ENCODE measurements at regions not wholly inside any gene's neighbourhood (a gene's known extent, or its start where the extent isn't known, plus 50 kb on each side); places are given as distances from the start of the nearest gene placed in this dataset.

DNA sequence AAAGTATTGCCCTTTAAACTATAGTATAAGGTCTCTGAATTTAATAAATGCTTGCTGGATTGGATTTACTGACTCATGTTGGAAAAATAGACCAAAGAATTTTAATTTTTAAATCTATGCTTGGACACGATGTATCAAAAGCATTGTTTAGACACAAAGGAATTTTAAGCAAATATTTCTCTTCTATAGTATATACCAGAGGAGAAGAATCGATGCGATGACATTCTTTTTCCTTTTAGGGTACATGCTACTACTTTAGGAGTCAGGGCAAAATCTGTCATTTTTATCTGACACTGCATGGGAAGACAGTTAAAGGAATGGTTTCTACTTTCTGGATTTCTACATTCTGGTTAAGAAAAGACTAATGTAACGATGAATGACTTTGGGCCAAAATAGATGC, 339.9 kb downstream of the BMPER start:
- BruUV-seq (replicated peaks): no TSS peak
- CTCF ChIA-PET: interaction anchor here (0.7 kb wide), 1 partner anchor 186 kb away, joined by 3 read pairs; no protein-coding TSS in a partner anchor
- Mint-ChIP-seq H3K27ac (ENCODE audit: unreplicated experiment) (no peak overlapping the region), H3K9me3 (ENCODE audit: low read depth, unreplicated experiment) (peaks cover 3% of the 10 kb centered on the region), H3K27me3 (ENCODE audit: unreplicated experiment) (peaks cover 70% of the 10 kb centered on the region), H3K36me3 (ENCODE audit: insufficient read depth, unreplicated experiment) (no peaks in the 10 kb centered on the region), H3K4me1 (ENCODE audit: low read depth, unreplicated experiment) (no peaks in the 10 kb centered on the region), H3K4me3 (ENCODE audit: low read depth, unreplicated experiment) (no peak overlapping the region)
- DNase-seq: no peak
- intact Hi-C loops (cut with micrococcal nuclease; ENCODE audit: unreplicated experiment): no loop called here
- TF ChIP-seq, protein P1, sequence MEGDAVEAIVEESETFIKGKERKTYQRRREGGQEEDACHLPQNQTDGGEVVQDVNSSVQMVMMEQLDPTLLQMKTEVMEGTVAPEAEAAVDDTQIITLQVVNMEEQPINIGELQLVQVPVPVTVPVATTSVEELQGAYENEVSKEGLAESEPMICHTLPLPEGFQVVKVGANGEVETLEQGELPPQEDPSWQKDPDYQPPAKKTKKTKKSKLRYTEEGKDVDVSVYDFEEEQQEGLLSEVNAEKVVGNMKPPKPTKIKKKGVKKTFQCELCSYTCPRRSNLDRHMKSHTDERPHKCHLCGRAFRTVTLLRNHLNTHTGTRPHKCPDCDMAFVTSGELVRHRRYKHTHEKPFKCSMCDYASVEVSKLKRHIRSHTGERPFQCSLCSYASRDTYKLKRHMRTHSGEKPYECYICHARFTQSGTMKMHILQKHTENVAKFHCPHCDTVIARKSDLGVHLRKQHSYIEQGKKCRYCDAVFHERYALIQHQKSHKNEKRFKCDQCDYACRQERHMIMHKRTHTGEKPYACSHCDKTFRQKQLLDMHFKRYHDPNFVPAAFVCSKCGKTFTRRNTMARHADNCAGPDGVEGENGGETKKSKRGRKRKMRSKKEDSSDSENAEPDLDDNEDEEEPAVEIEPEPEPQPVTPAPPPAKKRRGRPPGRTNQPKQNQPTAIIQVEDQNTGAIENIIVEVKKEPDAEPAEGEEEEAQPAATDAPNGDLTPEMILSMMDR (IDR thresholded peaks at IDR 0.05; ENCODE audit: unreplicated experiment): no peak

DNA sequence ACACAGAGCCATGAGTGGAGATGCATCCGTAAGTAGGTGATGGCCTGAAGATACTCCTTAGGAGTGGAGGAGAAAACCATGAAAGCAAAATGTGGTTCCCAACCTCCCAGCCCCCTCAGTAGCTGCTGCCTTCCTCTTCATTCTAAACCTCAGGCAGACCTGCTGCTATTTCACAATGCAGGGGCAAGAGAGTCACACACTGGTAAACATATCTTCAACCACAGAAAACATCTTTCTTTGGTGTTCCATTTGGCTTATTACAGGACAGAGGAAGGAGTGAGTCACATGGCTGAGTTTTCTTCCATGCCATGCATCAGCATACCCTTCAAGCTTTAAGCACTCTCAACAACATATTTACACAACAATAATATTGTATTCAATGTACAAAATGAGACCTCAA, 342.1 kb downstream of the BMPER start:
- Mint-ChIP-seq H3K27me3 (ENCODE audit: unreplicated experiment) (peaks cover 55% of the 10 kb centered on the region), H3K9me3 (ENCODE audit: low read depth, unreplicated experiment) (peaks cover 3% of the 10 kb centered on the region), H3K36me3 (ENCODE audit: insufficient read depth, unreplicated experiment) (no peaks in the 10 kb centered on the region), H3K27ac (ENCODE audit: unreplicated experiment) (no peak overlapping the region), H3K4me1 (ENCODE audit: low read depth, unreplicated experiment) (no peaks in the 10 kb centered on the region), H3K4me3 (ENCODE audit: low read depth, unreplicated experiment) (no peak overlapping the region)
- intact Hi-C loops (cut with micrococcal nuclease; ENCODE audit: unreplicated experiment): no loop called here
- CTCF ChIA-PET: no interaction called here
- TF ChIP-seq, protein P1 (IDR thresholded peaks at IDR 0.05; ENCODE audit: unreplicated experiment): no peak
- DNase-seq: no peak
- BruUV-seq (replicated peaks): no TSS peak

DNA sequence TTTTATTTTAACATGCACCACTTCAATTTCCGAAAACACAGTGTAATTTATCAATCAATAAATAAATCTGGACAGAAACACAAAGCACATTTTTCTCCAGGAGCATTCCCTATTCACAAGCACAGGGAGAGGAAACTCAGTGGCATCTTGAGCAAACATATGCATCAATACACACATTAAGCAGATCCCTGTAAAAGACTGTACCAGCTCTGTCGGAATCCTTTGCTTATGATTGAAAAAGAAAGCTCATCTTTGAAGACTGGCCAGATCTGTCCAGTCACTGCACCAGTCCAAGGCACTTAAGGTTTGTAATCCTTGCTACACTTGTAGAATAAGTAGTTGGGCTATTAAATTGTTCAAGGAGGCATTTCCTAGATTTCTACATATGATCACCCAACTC, 343.9 kb downstream of the BMPER start:
- CTCF ChIA-PET: no interaction called here
- no peaks in the 10 kb centered on the region for H3K4me1 Mint-ChIP-seq (ENCODE audit: low read depth, unreplicated experiment)
- no peak for DNase-seq
- H3K27me3 Mint-ChIP-seq (ENCODE audit: unreplicated experiment): peaks cover 41% of the 10 kb centered on the region
- H3K36me3 Mint-ChIP-seq (ENCODE audit: insufficient read depth, unreplicated experiment): no peaks in the 10 kb centered on the region
- H3K4me3 Mint-ChIP-seq (ENCODE audit: low read depth, unreplicated experiment): no peak overlapping the region
- no TSS peak for BruUV-seq (replicated peaks)
- intact Hi-C loops (cut with micrococcal nuclease; ENCODE audit: unreplicated experiment): no loop called here
- TF ChIP-seq, protein P1 (IDR thresholded peaks at IDR 0.05; ENCODE audit: unreplicated experiment): no peak
- no peaks in the 10 kb centered on the region for H3K9me3 Mint-ChIP-seq (ENCODE audit: low read depth, unreplicated experiment)
- H3K27ac Mint-ChIP-seq (ENCODE audit: unreplicated experiment): no peak overlapping the region

- Mint-ChIP-seq H3K4me3 (ENCODE audit: low read depth, unreplicated experiment) (no peak overlapping the region), H3K4me1 (ENCODE audit: low read depth, unreplicated experiment) (no peaks in the 10 kb centered on the region), H3K9me3 (ENCODE audit: low read depth, unreplicated experiment) (no peaks in the 10 kb centered on the region), H3K27me3 (ENCODE audit: unreplicated experiment) (no peaks in the 10 kb centered on the region), H3K27ac (ENCODE audit: unreplicated experiment) (no peak overlapping the region), H3K36me3 (ENCODE audit: insufficient read depth, unreplicated experiment) (no peaks in the 10 kb centered on the region)
- intact Hi-C loops (cut with micrococcal nuclease; ENCODE audit: unreplicated experiment): no loop called here
- DNase-seq: no peak
- no TSS peak for BruUV-seq (replicated peaks)
- TF ChIP-seq, protein P1 (IDR thresholded peaks at IDR 0.05; ENCODE audit: unreplicated experiment): no peak
- CTCF ChIA-PET: no interaction called here
Measured at GRCh38 chr7:34260279-34260678, 354.9 kb downstream of the BMPER start.

All from Calu3 (cell line).